ENCODE measurements at regions not wholly inside any gene's neighbourhood (a gene's known extent, or its start where the extent isn't known, plus 50 kb on each side); places are given as distances from the start of the nearest gene placed in this dataset.

DNA sequence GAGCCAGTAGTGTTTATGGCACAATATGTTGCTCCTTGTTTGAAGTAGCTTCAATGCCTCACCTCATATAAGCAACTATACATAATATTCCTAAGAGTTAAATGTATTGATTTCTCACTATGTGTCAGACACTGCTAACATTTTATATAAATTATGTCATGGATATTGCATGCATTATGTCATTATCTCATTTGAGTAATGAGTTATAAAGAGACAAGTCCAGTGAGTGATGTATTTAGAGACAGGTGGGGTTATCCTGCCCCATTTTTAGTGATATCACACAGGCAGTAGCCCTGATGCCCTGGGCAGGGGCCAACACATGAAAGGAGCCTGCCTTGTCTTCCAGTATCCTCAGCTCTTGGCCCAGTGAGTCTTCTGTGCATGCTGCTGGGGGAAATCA is 247.0 kb upstream of the SESN3 start:
- Histone ChIP-seq H2BK12ac (ENCODE audit: insufficient read length, low read depth, low read length) (no peak overlapping the region), H3T11ph (ENCODE audit: low read length) (no peak overlapping the region), H3K23ac (ENCODE audit: insufficient read length, low read depth, low read length) (no peak overlapping the region), H4K5ac (ENCODE audit: insufficient read length, low read depth, low read length) (no peak overlapping the region), H3K18ac (ENCODE audit: insufficient read length, low read depth, low read length) (no peak overlapping the region), H2BK120ac (ENCODE audit: low read depth, low read length, poor library complexity, severe bottlenecking) (no peak overlapping the region), H3K14ac (ENCODE audit: insufficient read depth, low read length) (no peak overlapping the region), H3K27me3 (ENCODE audit: insufficient read depth, low read length) (no peaks in the 10 kb centered on the region), H2AK5ac (ENCODE audit: insufficient read length, low read length) (no peak overlapping the region), H3K4me1 (ENCODE audit: insufficient read depth, low read length) (no peaks in the 10 kb centered on the region), H3K79me1 (ENCODE audit: insufficient read depth, low read depth, low read length, poor library complexity, severe bottlenecking) (no peaks in the 10 kb centered on the region), H4K20me1 (ENCODE audit: control insufficient read depth, insufficient read depth, insufficient read length) (no peaks in the 10 kb centered on the region), H3K9me3 (ENCODE audit: control insufficient read depth, low read depth, low read length) (no peaks in the 10 kb centered on the region), H3K4me2 (ENCODE audit: insufficient read depth, insufficient read length, low read length) (no peak overlapping the region), H4K8ac (replicated peaks; ENCODE audit: insufficient read length, low read depth, low read length) (no peak overlapping the region), H3K79me2 (ENCODE audit: insufficient read depth, low read length) (no peaks in the 10 kb centered on the region), H2AFZ (ENCODE audit: low read length) (no peak overlapping the region), H2BK15ac (ENCODE audit: low read depth, low read length) (no peak overlapping the region), H2BK20ac (ENCODE audit: low read depth, low read length, poor library complexity, severe bottlenecking) (no peak overlapping the region), H3K27ac (ENCODE audit: insufficient read length, low read depth, low read length) (no peak overlapping the region), H3K56ac (ENCODE audit: insufficient read length, low read depth, low read length) (no peak overlapping the region), H3K9ac (ENCODE audit: extremely low read depth, insufficient read length, low read length) (no peak overlapping the region), H2BK5ac (ENCODE audit: insufficient read length, low read length) (no peak overlapping the region), H4K91ac (ENCODE audit: insufficient read length, low read depth, low read length) (no peak overlapping the region), H3K4ac (ENCODE audit: low read depth, low read length) (no peak overlapping the region), H3K23me2 (ENCODE audit: insufficient read length, low read depth, low read length, poor library complexity, severe bottlenecking) (no peaks in the 10 kb centered on the region)
- H3K4me1 Mint-ChIP-seq: no peaks in the 10 kb centered on the region
- H3K27me3 Mint-ChIP-seq (ENCODE audit: low read depth): no peaks in the 10 kb centered on the region
- H3K4me3 Mint-ChIP-seq: no peak overlapping the region
- H3K9me3 Mint-ChIP-seq: peaks cover 6 to 15% of the 10 kb centered on the region in 2 experiments; a peak in 4 of 5 replicates
- no peak overlapping the region for H3K27ac Mint-ChIP-seq
- H3K36me3 Mint-ChIP-seq (ENCODE audit: insufficient read depth in 1 of 3, low read depth in 3 of 3): peaks cover 0 to 9% (median 3%) of the 10 kb centered on the region in 3 experiments; a peak in 3 of 7 replicates
- TF ChIP-seq, protein P1, sequence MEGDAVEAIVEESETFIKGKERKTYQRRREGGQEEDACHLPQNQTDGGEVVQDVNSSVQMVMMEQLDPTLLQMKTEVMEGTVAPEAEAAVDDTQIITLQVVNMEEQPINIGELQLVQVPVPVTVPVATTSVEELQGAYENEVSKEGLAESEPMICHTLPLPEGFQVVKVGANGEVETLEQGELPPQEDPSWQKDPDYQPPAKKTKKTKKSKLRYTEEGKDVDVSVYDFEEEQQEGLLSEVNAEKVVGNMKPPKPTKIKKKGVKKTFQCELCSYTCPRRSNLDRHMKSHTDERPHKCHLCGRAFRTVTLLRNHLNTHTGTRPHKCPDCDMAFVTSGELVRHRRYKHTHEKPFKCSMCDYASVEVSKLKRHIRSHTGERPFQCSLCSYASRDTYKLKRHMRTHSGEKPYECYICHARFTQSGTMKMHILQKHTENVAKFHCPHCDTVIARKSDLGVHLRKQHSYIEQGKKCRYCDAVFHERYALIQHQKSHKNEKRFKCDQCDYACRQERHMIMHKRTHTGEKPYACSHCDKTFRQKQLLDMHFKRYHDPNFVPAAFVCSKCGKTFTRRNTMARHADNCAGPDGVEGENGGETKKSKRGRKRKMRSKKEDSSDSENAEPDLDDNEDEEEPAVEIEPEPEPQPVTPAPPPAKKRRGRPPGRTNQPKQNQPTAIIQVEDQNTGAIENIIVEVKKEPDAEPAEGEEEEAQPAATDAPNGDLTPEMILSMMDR (conservative IDR thresholded peaks at IDR 0.05): no peak
- no peak for DNase-seq
